Central memory CD8-positive, alpha-beta T cell (primary cell): ENCODE measurements at regions not wholly inside any gene's neighbourhood (a gene's known extent, or its start where the extent isn't known, plus 50 kb on each side); places are given as distances from the start of the nearest gene placed in this dataset.

Experiments
- ATAC-seq: fragments of 150-1000 bp; cut with Tn5 transposase; replicated peaks from 2 replicates; pipeline ENCODE4 v1.10.0; 2022; ENCODE audit warnings: mild to moderate bottlenecking, moderate FRiP score, moderate number of reproducible peaks; ENCODE audit not compliant: poor library complexity, severe bottlenecking; ENCODE audit errors: extremely low read depth
- DNase-seq, 2 donors: peaks; one replicate each; pipeline ENCODE4 v3.0.0; 2021; ENCODE audit warnings: low spot score in 2 of 2
- H3K27ac Mint-ChIP-seq: one replicate; pipeline ENCODE4 v1.8.0; 2022; ENCODE audit warnings: low read depth, mild to moderate bottlenecking, moderate library complexity, mixed read lengths
- H3K27me3 Mint-ChIP-seq: one replicate; pipeline ENCODE4 v1.8.0; 2022; ENCODE audit warnings: mixed read lengths
- H3K36me3 Mint-ChIP-seq: one replicate; pipeline ENCODE4 v1.8.0; 2022; ENCODE audit warnings: mild to moderate bottlenecking, moderate library complexity, mixed read lengths; ENCODE audit not compliant: insufficient read depth
- H3K4me1 Mint-ChIP-seq: one replicate; pipeline ENCODE4 v1.8.0; 2022; ENCODE audit warnings: mixed read lengths
- H3K4me3 Mint-ChIP-seq: one replicate; pipeline ENCODE4 v1.8.0; 2022; ENCODE audit warnings: mild to moderate bottlenecking, moderate library complexity, mixed read lengths
- H3K9me3 Mint-ChIP-seq: one replicate; pipeline ENCODE4 v1.8.0; 2022; ENCODE audit warnings: mixed read lengths

DNA sequence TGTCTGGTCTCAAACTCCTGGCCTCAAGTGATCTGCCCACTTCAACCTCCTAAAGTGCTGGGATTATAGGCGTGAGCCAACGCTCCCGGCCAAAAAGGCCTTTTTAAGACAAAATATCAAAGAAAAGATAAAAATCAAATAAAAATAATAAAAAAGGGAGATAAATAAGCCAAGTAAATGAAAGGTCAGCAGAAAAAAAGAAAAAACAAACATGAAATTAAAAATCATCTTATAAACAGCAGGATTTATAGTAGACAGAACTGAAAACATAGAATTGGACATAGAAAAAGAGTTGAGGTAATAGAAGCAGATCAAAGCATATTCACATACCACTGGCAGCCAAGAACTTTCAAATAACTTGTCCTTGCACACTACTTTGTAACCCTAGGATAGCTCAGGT, 983.4 kb downstream of the ROBO2 start:
- no peaks in the 10 kb centered on the region for H3K4me1 Mint-ChIP-seq
- H3K27me3 Mint-ChIP-seq = no peaks in the 10 kb centered on the region
- DNase-seq (no peak), ATAC-seq (no peak)
- H3K36me3 Mint-ChIP-seq = no peaks in the 10 kb centered on the region
- peaks cover 18% of the 10 kb centered on the region for H3K9me3 Mint-ChIP-seq
- no peak overlapping the region for H3K4me3 Mint-ChIP-seq
- no peak overlapping the region for H3K27ac Mint-ChIP-seq

GRCh38 chr3:78025916-78026315, 986.0 kb downstream of the ROBO2 start:
- H3K9me3 Mint-ChIP-seq = peaks cover 8% of the 10 kb centered on the region
- H3K36me3 Mint-ChIP-seq = no peaks in the 10 kb centered on the region
- ATAC-seq (no peak), DNase-seq (no peak)
- no peaks in the 10 kb centered on the region for H3K4me1 Mint-ChIP-seq
- no peaks in the 10 kb centered on the region for H3K27me3 Mint-ChIP-seq
- no peak overlapping the region for H3K4me3 Mint-ChIP-seq
- no peak overlapping the region for H3K27ac Mint-ChIP-seq

DNA sequence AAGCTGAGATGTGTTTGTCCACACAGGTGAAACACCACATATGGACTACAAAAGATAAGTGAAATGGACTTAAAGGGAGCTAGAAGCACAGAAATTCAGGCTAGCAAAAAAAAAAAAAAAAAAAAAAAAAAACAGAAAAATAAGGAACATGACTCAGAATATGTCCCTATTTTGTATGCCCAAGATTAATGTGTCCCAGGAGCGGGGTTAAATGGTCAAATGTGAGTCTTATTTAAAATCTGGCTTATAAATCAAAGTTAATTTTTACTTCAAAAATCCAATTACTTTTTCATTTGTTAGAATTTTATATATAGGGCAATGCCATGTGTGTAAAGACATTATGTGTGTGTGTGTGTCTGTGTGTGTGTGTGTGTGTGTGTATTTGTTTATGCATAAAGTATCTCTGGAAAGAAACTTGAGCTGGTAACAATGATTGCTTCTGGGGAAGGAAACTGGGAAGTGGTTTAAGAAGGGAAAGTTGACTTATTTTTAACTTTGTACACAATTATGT, 986.5 kb downstream of the ROBO2 start:
- no peak overlapping the region for H3K4me3 Mint-ChIP-seq
- no peaks in the 10 kb centered on the region for H3K4me1 Mint-ChIP-seq
- H3K36me3 Mint-ChIP-seq = no peaks in the 10 kb centered on the region
- ATAC-seq (no peak), DNase-seq (no peak)
- H3K27me3 Mint-ChIP-seq = no peaks in the 10 kb centered on the region
- H3K9me3 Mint-ChIP-seq = peaks cover 8% of the 10 kb centered on the region
- no peak overlapping the region for H3K27ac Mint-ChIP-seq

GRCh38 chr3:78029775-78030174, 989.9 kb downstream of the ROBO2 start:
- Mint-ChIP-seq H3K36me3 (no peaks in the 10 kb centered on the region), H3K27me3 (no peaks in the 10 kb centered on the region), H3K9me3 (peaks cover 6% of the 10 kb centered on the region), H3K4me3 (no peak overlapping the region), H3K4me1 (no peaks in the 10 kb centered on the region), H3K27ac (no peak overlapping the region)
- no peak for DNase-seq
- no peak for ATAC-seq

GRCh38 chr3:78035131-78035641, 995.3 kb downstream of the ROBO2 start:
- H3K9me3 Mint-ChIP-seq = peaks cover 29% of the 10 kb centered on the region
- H3K27ac Mint-ChIP-seq = no peak overlapping the region
- DNase-seq (no peak), ATAC-seq (no peak)
- H3K36me3 Mint-ChIP-seq = no peaks in the 10 kb centered on the region
- H3K27me3 Mint-ChIP-seq = no peaks in the 10 kb centered on the region
- no peaks in the 10 kb centered on the region for H3K4me1 Mint-ChIP-seq
- no peak overlapping the region for H3K4me3 Mint-ChIP-seq

DNA sequence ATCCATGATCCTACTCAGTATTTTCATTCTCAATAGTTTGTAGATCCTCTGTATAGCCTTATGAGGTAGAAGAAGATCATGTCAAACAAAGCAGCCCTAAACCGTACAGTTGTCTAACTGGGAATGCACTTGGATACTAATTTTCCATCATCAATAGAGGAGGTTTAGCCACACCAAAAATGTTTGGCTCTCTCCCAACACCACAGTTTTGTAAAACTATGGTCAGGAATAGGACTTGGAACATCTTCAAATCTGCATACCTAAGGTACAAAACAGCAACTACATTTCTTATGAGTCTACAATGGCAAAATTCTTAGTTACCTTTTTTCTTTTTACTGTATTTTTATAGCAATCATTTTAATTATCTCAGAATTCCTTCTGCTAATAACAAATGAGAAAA, 1001.6 kb downstream of the ROBO2 start:
- DNase-seq (no peak), ATAC-seq (no peak)
- Mint-ChIP-seq H3K36me3 (no peaks in the 10 kb centered on the region), H3K27me3 (no peaks in the 10 kb centered on the region), H3K4me1 (no peaks in the 10 kb centered on the region), H3K27ac (no peak overlapping the region), H3K9me3 (peaks cover 18% of the 10 kb centered on the region), H3K4me3 (no peak overlapping the region)

DNA sequence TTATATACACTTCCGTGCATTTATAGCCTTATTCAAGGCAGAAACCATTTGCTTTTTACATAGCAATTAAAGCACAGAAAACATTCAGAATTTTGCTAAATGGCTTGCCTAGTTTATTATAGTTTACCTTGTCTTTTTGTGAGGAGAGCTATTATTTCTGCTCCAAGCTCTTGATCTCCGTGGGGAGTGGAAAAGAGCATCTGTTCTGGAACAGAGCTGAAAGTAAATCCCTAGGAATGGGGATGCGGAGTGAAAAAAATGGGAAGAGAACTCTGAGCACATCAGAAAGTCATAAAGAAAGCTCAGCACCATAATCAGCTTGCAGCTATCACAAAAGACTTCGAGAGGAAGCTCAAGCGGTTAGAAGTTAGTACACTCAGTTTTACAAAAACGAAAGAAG, 1006.7 kb downstream of the ROBO2 start:
- Mint-ChIP-seq H3K36me3 (no peaks in the 10 kb centered on the region), H3K9me3 (peaks cover 6% of the 10 kb centered on the region), H3K27ac (no peak overlapping the region), H3K27me3 (no peaks in the 10 kb centered on the region), H3K4me1 (no peaks in the 10 kb centered on the region), H3K4me3 (no peak overlapping the region)
- DNase-seq (no peak), ATAC-seq (no peak)

DNA sequence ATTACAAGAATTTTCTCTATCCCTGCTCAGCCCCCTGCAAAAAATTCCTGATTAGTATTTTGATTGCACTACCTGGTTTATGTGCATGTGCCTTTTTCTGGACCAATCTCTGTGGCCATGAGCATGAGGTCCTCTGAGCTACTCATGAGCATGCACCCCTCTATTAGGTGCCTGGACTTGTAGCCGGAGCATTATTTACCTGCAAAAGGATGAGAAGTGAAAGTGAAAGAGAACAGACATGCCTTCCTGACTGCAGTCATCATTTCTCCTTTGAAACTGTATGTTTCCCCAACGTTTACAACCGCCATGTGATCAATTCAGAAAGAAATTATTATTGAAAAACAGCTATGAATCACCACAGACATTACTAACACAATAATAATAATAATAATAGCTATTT, 1008.8 kb downstream of the ROBO2 start:
- no peak overlapping the region for H3K27ac Mint-ChIP-seq
- H3K4me3 Mint-ChIP-seq = no peak overlapping the region
- no peaks in the 10 kb centered on the region for H3K4me1 Mint-ChIP-seq
- H3K36me3 Mint-ChIP-seq = no peaks in the 10 kb centered on the region
- DNase-seq (no peak), ATAC-seq (no peak)
- H3K27me3 Mint-ChIP-seq = no peaks in the 10 kb centered on the region
- H3K9me3 Mint-ChIP-seq = peaks cover 5% of the 10 kb centered on the region

- Mint-ChIP-seq H3K27me3 (no peaks in the 10 kb centered on the region), H3K4me3 (no peak overlapping the region), H3K4me1 (no peaks in the 10 kb centered on the region), H3K27ac (no peak overlapping the region), H3K36me3 (no peaks in the 10 kb centered on the region), H3K9me3 (no peaks in the 10 kb centered on the region)
- DNase-seq (no peak), ATAC-seq (no peak)
Observed at GRCh38 chr3:78049521-78049920, 1009.6 kb downstream of the ROBO2 start.

DNA sequence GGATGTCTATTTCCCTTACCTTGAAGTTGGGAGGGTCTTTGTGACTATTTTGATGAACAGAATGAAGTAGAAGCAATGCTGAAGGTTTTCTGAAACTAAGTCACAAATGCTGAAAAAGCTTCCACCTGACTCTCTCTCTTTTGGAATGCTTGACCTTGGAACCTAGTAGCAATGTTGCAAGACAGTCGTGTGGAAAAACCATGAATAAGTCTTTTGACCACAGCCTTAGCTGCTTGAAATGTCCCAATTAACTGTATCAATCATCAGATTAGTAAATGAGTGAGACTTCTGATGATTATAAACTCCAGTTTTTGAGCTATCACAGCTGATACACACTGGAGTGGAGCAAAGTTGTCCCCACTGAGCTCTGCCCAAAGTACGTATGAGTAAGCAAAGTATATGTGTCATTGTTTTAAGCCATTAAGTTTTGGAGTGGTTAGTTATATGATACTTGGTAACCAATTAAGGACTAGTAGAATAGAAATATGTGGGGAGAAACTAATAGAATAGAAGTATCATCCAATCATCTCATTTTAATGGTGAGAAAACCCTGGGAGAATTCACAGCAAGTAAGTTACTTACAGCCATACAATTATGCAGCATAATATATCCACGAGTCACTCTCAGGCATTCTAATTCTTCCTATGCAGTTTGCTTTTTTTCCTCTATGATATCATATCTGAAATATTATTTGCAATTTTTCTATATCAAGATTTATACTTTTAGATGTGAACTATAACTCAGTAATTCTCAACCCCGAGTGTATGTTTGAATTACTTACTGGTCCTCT, 1010.6 kb downstream of the ROBO2 start:
- no peak overlapping the region for H3K27ac Mint-ChIP-seq
- DNase-seq (no peak), ATAC-seq (no peak)
- H3K36me3 Mint-ChIP-seq = no peaks in the 10 kb centered on the region
- peaks cover 4% of the 10 kb centered on the region for H3K9me3 Mint-ChIP-seq
- no peaks in the 10 kb centered on the region for H3K4me1 Mint-ChIP-seq
- no peak overlapping the region for H3K4me3 Mint-ChIP-seq
- H3K27me3 Mint-ChIP-seq = no peaks in the 10 kb centered on the region

DNA sequence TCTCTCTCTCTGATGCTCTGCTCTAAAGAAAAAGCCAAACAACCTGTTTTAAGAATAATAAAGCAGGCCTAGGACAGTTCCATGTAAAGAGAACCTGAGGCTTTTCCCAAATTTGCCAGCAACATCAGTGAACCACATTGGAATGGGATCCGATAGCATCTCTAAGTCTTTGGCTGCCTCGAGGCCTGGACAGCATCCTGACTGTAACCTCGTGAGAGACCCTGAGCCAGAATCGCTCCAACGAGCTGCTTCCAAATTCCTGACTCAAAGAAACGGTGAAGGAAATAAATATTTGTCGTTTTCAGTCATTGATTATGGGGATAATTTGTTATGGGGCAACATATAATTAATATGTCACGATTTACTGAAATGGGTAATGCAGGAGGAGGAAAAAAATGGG, 1012.8 kb downstream of the ROBO2 start:
- ATAC-seq = no peak
- Mint-ChIP-seq H3K9me3 (peaks cover 5% of the 10 kb centered on the region), H3K4me1 (no peaks in the 10 kb centered on the region), H3K27ac (no peak overlapping the region), H3K27me3 (no peaks in the 10 kb centered on the region), H3K36me3 (no peaks in the 10 kb centered on the region), H3K4me3 (no peak overlapping the region)
- no peak for DNase-seq

- peaks cover 16% of the 10 kb centered on the region for H3K9me3 Mint-ChIP-seq
- ATAC-seq (no peak), DNase-seq (no peak)
- no peaks in the 10 kb centered on the region for H3K36me3 Mint-ChIP-seq
- no peak overlapping the region for H3K4me3 Mint-ChIP-seq
- no peaks in the 10 kb centered on the region for H3K4me1 Mint-ChIP-seq
- H3K27ac Mint-ChIP-seq = no peak overlapping the region
- H3K27me3 Mint-ChIP-seq = no peaks in the 10 kb centered on the region
Observed at GRCh38 chr3:78066287-78066686, 1026.4 kb downstream of the ROBO2 start.

GRCh38 chr3:78070188-78070587, 1030.3 kb downstream of the ROBO2 start:
- Mint-ChIP-seq H3K4me3 (no peak overlapping the region), H3K4me1 (no peaks in the 10 kb centered on the region), H3K27ac (no peak overlapping the region), H3K36me3 (no peaks in the 10 kb centered on the region), H3K9me3 (peaks cover 23% of the 10 kb centered on the region), H3K27me3 (no peaks in the 10 kb centered on the region)
- ATAC-seq = no peak
- DNase-seq = no peak
